IMR-90 (cell line): ENCODE measurements at regions not wholly inside any gene's neighbourhood (a gene's known extent, or its start where the extent isn't known, plus 50 kb on each side); places are given as distances from the start of the nearest gene placed in this dataset.

Source experiments
- ATAC-seq: fragments of 200-7000 bp; cut with Tn5 transposase; 2 replicates; pipeline ENCODE4 v1.9.1; 2020; ENCODE audit warnings: low read depth, mild to moderate bottlenecking, moderate library complexity
- BruUV-seq: library from RNA; stranded (reverse); fragments of 400-500 nt; replicated peaks from 2 replicates; lab custom pipeline; 2021; lab: Mats Ljungman, UMichigan
- CTCF ChIA-PET: fragments of 300-600 bp; formaldehyde crosslinking; extraction: SDS; loops from one replicate; lab custom pipeline; 2021; ENCODE audit warnings: antibody characterized with exemption; lab: Yijun Ruan, JAX
- POLR2A ChIA-PET: fragments of 300-600 bp; sonication (Branson Sonifier 250); formaldehyde crosslinking; loops from one replicate; lab custom pipeline; 2022; ENCODE audit warnings: antibody characterized with exemption; ENCODE audit not compliant: unreplicated experiment; lab: Charles Lee
- DNase-seq: peaks from one replicate; pipeline ENCODE4 v3.0.0; 2013
- H2AFZ ChIP-seq: replicated peaks from 2 replicates; pipeline ENCODE3; 2013; ENCODE audit warnings: low read length, mild to moderate bottlenecking; ENCODE audit not compliant: poor library complexity
- H2AK5ac ChIP-seq: 2 replicates; pipeline ENCODE4 v1.6.1; 2013; ENCODE audit warnings: low read depth, low read length, inconsistent platforms
- H2AK9ac ChIP-seq: replicated peaks from 2 replicates; pipeline ENCODE3; 2013; ENCODE audit warnings: mild to moderate bottlenecking, low read depth, low read length, moderate library complexity; ENCODE audit not compliant: poor library complexity
- H2BK120ac ChIP-seq: 2 replicates; pipeline ENCODE4 v1.6.1; 2013; ENCODE audit warnings: low read depth, low read length, inconsistent platforms
- H2BK15ac ChIP-seq: 3 replicates; pipeline ENCODE4 v1.6.1; 2013; ENCODE audit warnings: low read depth, low read length, inconsistent platforms
- H2BK20ac ChIP-seq: 2 replicates; pipeline ENCODE4 v1.6.1; 2013; ENCODE audit warnings: low read depth, mild to moderate bottlenecking, inconsistent platforms, low read length, moderate library complexity
- H2BK5ac ChIP-seq: 2 replicates; pipeline ENCODE4 v1.6.1; 2013; ENCODE audit warnings: mild to moderate bottlenecking, low read depth, low read length, inconsistent platforms; ENCODE audit not compliant: poor library complexity, severe bottlenecking
- H3K14ac ChIP-seq: replicated peaks from 2 replicates; pipeline ENCODE4 v1.6.1; 2013; ENCODE audit warnings: low read depth, low read length, inconsistent platforms
- H3K18ac ChIP-seq: 2 replicates; pipeline ENCODE4 v1.6.1; 2013; ENCODE audit warnings: low read depth, low read length, control low read depth
- H3K23ac ChIP-seq: 2 replicates; pipeline ENCODE4 v1.6.1; 2013; ENCODE audit warnings: low read depth, low read length, inconsistent platforms
- H3K27ac ChIP-seq: 2 replicates; pipeline ENCODE4 v1.5.1; 2013; ENCODE audit warnings: mild to moderate bottlenecking, control low read depth, low read length; ENCODE audit not compliant: insufficient read depth
- H3K27me3 ChIP-seq: 2 replicates; pipeline ENCODE4 v1.6.1; 2013; ENCODE audit warnings: low read length; ENCODE audit not compliant: control insufficient read depth, insufficient read depth
- H3K36me3 ChIP-seq: 2 replicates; pipeline ENCODE4 v1.6.1; 2013; ENCODE audit warnings: low read length, mixed read lengths; ENCODE audit not compliant: control insufficient read depth, insufficient read depth
- H3K4ac ChIP-seq: 2 replicates; pipeline ENCODE4 v1.6.1; 2013; ENCODE audit warnings: low read depth, low read length, inconsistent platforms
- H3K4me1 ChIP-seq: 2 replicates; pipeline ENCODE4 v1.6.1; 2013; ENCODE audit warnings: low read length, mixed read lengths; ENCODE audit not compliant: control insufficient read depth, insufficient read depth
- H3K4me2 ChIP-seq: 2 replicates; pipeline ENCODE4 v1.6.1; 2013; ENCODE audit warnings: low read depth, mild to moderate bottlenecking, control low read depth, low read length, moderate library complexity
- H3K4me3 ChIP-seq: 2 replicates; pipeline ENCODE4 v1.5.1; 2013; ENCODE audit warnings: low read depth, mild to moderate bottlenecking, control low read depth, low read length, moderate library complexity; ENCODE audit not compliant: insufficient read depth
- H3K56ac ChIP-seq: 2 replicates; pipeline ENCODE4 v1.6.1; 2013; ENCODE audit warnings: low read length, inconsistent platforms; ENCODE audit not compliant: insufficient read depth; ENCODE audit errors: extremely low read depth
- H3K79me1 ChIP-seq, 2 experiments: 2 replicates each; pipeline ENCODE4 v1.6.1; 2013; ENCODE audit warnings: low read length in 2 of 2, inconsistent platforms in 1 of 2, low read depth in 1 of 2
- H3K9ac ChIP-seq: 2 replicates; pipeline ENCODE4 v1.6.1; 2013; ENCODE audit warnings: low read depth, low read length, control low read depth
- H3K9me1 ChIP-seq: 2 replicates; pipeline ENCODE4 v1.6.1; 2013; ENCODE audit warnings: low read length, inconsistent platforms; ENCODE audit not compliant: insufficient read depth
- H3K9me3 ChIP-seq: 2 replicates; pipeline ENCODE4 v1.6.1; 2013; ENCODE audit warnings: low read length; ENCODE audit not compliant: control insufficient read depth, insufficient read depth
- H4K20me1 ChIP-seq: 2 replicates; pipeline ENCODE4 v1.6.1; 2013; ENCODE audit warnings: low read length, inconsistent platforms; ENCODE audit not compliant: insufficient read depth
- H4K5ac ChIP-seq: 2 replicates; pipeline ENCODE4 v1.6.1; 2013; ENCODE audit warnings: mild to moderate bottlenecking, low read depth, low read length, control low read depth
- H4K8ac ChIP-seq, 2 experiments: 2 replicates each; pipeline ENCODE4 v1.6.1; 2013; ENCODE audit warnings: low read depth in 2 of 2, low read length in 2 of 2, control low read depth in 1 of 2, inconsistent platforms in 1 of 2
- H4K91ac ChIP-seq: 2 replicates; pipeline ENCODE4 v1.6.1; 2013; ENCODE audit warnings: low read depth, low read length, inconsistent platforms; ENCODE audit not compliant: insufficient read depth
- BHLHE40 ChIP-seq: fragments of 150-350 bp; IDR thresholded peaks from 2 replicates; pipeline ENCODE4 v1.6.1; 2016; ENCODE audit warnings: mild to moderate bottlenecking, low read depth, low read length
- CEBPB ChIP-seq: IDR thresholded peaks from 2 replicates; pipeline ENCODE4 v1.6.1; 2012; ENCODE audit warnings: low read depth, low read length, improper control_type of control experiment
- CHD1 ChIP-seq: IDR thresholded peaks from 2 replicates; pipeline ENCODE4 v1.6.1; 2012; ENCODE audit warnings: low read depth, low read length, improper control_type of control experiment
- ELK1 ChIP-seq: fragments of 150-350 bp; IDR thresholded peaks from 2 replicates; pipeline ENCODE4 v1.6.1; 2016; ENCODE audit warnings: low read depth, mild to moderate bottlenecking, low read length, moderate library complexity, borderline replicate concordance
- FOS ChIP-seq: fragments of 150-350 bp; IDR thresholded peaks from 2 replicates; pipeline ENCODE4 v1.6.1; 2016; ENCODE audit warnings: low read depth, low read length
- MAFK ChIP-seq: IDR thresholded peaks from 2 replicates; pipeline ENCODE4 v1.6.1; 2012; ENCODE audit warnings: low read depth, low read length, improper control_type of control experiment
- MAZ ChIP-seq: IDR thresholded peaks from 2 replicates; pipeline ENCODE4 v1.6.1; 2012; ENCODE audit warnings: low read depth, mild to moderate bottlenecking, low read length, improper control_type of control experiment, moderate library complexity, borderline replicate concordance
- MXI1 ChIP-seq: IDR thresholded peaks from 2 replicates; pipeline ENCODE4 v1.6.1; 2012; ENCODE audit warnings: low read depth, mild to moderate bottlenecking, low read length, moderate library complexity, borderline replicate concordance
- NFE2L2 ChIP-seq: fragments of 150-350 bp; IDR thresholded peaks from 2 replicates; pipeline ENCODE4 v1.6.1; 2016; ENCODE audit warnings: low read depth, mild to moderate bottlenecking, low read length
- POLR2A ChIP-seq: IDR thresholded peaks from 2 replicates; pipeline ENCODE4 v1.6.1; 2012; ENCODE audit warnings: mild to moderate bottlenecking, low read depth, low read length
- RAD21 ChIP-seq: IDR thresholded peaks from 2 replicates; pipeline ENCODE4 v1.6.1; 2012; ENCODE audit warnings: low read length, improper control_type of control experiment
- RCOR1 ChIP-seq: IDR thresholded peaks from 2 replicates; pipeline ENCODE4 v1.6.1; 2012; ENCODE audit warnings: mild to moderate bottlenecking, low read length, improper control_type of control experiment; ENCODE audit not compliant: insufficient replicate concordance
- RFX5 ChIP-seq: IDR thresholded peaks from 2 replicates; pipeline ENCODE4 v1.8.0; 2012; ENCODE audit warnings: low read depth, mild to moderate bottlenecking, low read length, moderate library complexity
- SMC3 ChIP-seq: fragments of 150-350 bp; IDR thresholded peaks from 2 replicates; pipeline ENCODE4 v1.6.1; 2016; ENCODE audit warnings: low read depth, mild to moderate bottlenecking, antibody characterized with exemption, low read length, moderate library complexity
- WGBS, 2 experiments: methylation state at CpG; one replicate each; pipeline versions ENCODE4 v1.1.5 to v1.1.7; 2013; ENCODE audit warnings: missing lambda C conversion rate in 2 of 2; ENCODE audit not compliant: insufficient read length in 1 of 2; ENCODE audit errors: extremely low coverage in 2 of 2; 5-methylcytosine and 5-hydroxymethylcytosine counted together
- dilution Hi-C: fragments of 300-500 bp; cut with HindIII; formaldehyde crosslinking; loops from one replicate; pipeline ENCODE4 v1.14.3; 2018; ENCODE audit warnings: low sequenced_read_pairs; ENCODE audit not compliant: unreplicated experiment
- in situ Hi-C: fragments of 300-500 bp; cut with MboI; formaldehyde crosslinking; loops from 3 replicates; pipeline ENCODE4 v1.14.3; 2019; ENCODE audit warnings: low sequenced_read_pairs, inconsistent platforms, mixed read lengths
- intact Hi-C: fragments of 100-400 bp; cut with micrococcal nuclease; formaldehyde crosslinking; loops from 2 replicates; pipeline ENCODE4 v1.10.0; 2022
- TF ChIP-seq, protein P1 (sequence below): fragments of 150-350 bp; IDR thresholded peaks from 2 replicates; pipeline ENCODE4 v1.6.1; 2017; ENCODE audit warnings: mild to moderate bottlenecking, antibody characterized with exemption, low read length, low read depth
- TF ChIP-seq, protein P2 (sequence below): conservative IDR thresholded peaks from 2 replicates; pipeline ENCODE4 v1.5.1; 2012; ENCODE audit warnings: mild to moderate bottlenecking, low read depth, low read length, improper control_type of control experiment

- Histone ChIP-seq H3K4me1 (peaks cover 31% of the 10 kb centered on the region), H2BK20ac (peak overlapping the region; percentile 92), H4K20me1 (peaks cover 3% of the 10 kb centered on the region; the same call in 1 of the 2 replicates), H2AFZ (peak overlapping the region; percentile 3), H3K27me3 (no peaks in the 10 kb centered on the region), H2AK5ac (peak overlapping the region; percentile 93), H3K14ac (peak overlapping the region; percentile 78; the same call in 1 of the 2 replicates), H3K9me1 (peaks cover 28% of the 10 kb centered on the region), H3K18ac (peak overlapping the region; percentile 62), H3K9ac (no peak overlapping the region), H2AK9ac (peak overlapping the region; percentile 18), H4K5ac (peak overlapping the region; percentile 56), H2BK5ac (peak overlapping the region; percentile 92), H4K91ac (peak overlapping the region; percentile 83), H2BK15ac (peak overlapping the region; percentile 97), H3K27ac (peak overlapping the region; percentile 5; the same call in 1 of the 2 replicates), H3K4ac (peak overlapping the region; percentile 94), H4K8ac (peak overlapping the region; percentile 56 to 64; a peak in 2 of 4 replicates), H3K56ac (no peak overlapping the region), H3K4me3 (no peak overlapping the region), H3K79me1 (peaks cover 0 to 3% of the 10 kb centered on the region in 2 experiments; a peak in 1 of 4 replicates), H3K23ac (peak overlapping the region; percentile 74; the same call in 1 of the 2 replicates), H3K36me3 (no peaks in the 10 kb centered on the region), H3K4me2 (no peak overlapping the region), H2BK120ac (peak overlapping the region; percentile 94), H3K9me3 (no peaks in the 10 kb centered on the region)
- no peak for TF ChIP-seq NFE2L2
- TF ChIP-seq POLR2A, result no peak
- TF ChIP-seq, protein P1, sequence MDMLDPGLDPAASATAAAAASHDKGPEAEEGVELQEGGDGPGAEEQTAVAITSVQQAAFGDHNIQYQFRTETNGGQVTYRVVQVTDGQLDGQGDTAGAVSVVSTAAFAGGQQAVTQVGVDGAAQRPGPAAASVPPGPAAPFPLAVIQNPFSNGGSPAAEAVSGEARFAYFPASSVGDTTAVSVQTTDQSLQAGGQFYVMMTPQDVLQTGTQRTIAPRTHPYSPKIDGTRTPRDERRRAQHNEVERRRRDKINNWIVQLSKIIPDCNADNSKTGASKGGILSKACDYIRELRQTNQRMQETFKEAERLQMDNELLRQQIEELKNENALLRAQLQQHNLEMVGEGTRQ, result no peak
- no peak for TF ChIP-seq BHLHE40
- TF ChIP-seq CHD1, result no peak
- TF ChIP-seq SMC3, result no peak
- TF ChIP-seq CEBPB, result no peak
- TF ChIP-seq, protein P2, sequence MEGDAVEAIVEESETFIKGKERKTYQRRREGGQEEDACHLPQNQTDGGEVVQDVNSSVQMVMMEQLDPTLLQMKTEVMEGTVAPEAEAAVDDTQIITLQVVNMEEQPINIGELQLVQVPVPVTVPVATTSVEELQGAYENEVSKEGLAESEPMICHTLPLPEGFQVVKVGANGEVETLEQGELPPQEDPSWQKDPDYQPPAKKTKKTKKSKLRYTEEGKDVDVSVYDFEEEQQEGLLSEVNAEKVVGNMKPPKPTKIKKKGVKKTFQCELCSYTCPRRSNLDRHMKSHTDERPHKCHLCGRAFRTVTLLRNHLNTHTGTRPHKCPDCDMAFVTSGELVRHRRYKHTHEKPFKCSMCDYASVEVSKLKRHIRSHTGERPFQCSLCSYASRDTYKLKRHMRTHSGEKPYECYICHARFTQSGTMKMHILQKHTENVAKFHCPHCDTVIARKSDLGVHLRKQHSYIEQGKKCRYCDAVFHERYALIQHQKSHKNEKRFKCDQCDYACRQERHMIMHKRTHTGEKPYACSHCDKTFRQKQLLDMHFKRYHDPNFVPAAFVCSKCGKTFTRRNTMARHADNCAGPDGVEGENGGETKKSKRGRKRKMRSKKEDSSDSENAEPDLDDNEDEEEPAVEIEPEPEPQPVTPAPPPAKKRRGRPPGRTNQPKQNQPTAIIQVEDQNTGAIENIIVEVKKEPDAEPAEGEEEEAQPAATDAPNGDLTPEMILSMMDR, result no peak
- no peak for TF ChIP-seq RAD21
- no peak for TF ChIP-seq ELK1
- TF ChIP-seq MAZ, result no peak
- no peak for TF ChIP-seq FOS
- no peak for TF ChIP-seq RCOR1
- no peak for TF ChIP-seq RFX5
- no peak for TF ChIP-seq MAFK
- no peak for TF ChIP-seq MXI1
- POLR2A ChIA-PET, result no interaction called here
- CTCF ChIA-PET, result interaction anchor here (0.6 kb wide), 1 partner anchor 1361 kb away, joined by 3 read pairs; no protein-coding TSS in a partner anchor
- DNase-seq (no peak), ATAC-seq (no peak)
- intact Hi-C loops, result no loop called here
- BruUV-seq, result no TSS peak
- 100% methylated on average over 3 of the region's 3 CpGs; no CpG with 5 or more reads in 1 of the 2 experiments for WGBS, 2 experiments
- dilution Hi-C loops, result no loop called here
- in situ Hi-C loops, result no loop called here
Observed at GRCh38 chr7:22668971-22669401, 58.0 kb upstream of the IL6 start.
